Astrocyte (in vitro differentiated cells and primary cell): ENCODE measurements at regions not wholly inside any gene's neighbourhood (a gene's known extent, or its start where the extent isn't known, plus 50 kb on each side); places are given as distances from the start of the nearest gene placed in this dataset.

Experiments
- DNase-seq: peaks from one replicate; pipeline ENCODE4 v3.0.0-alpha.2; 2010; ENCODE audit warnings: low read depth
- FAIRE-seq: peaks from 2 replicates; lab custom pipeline; 2011; peaks lifted over from hg19 to GRCh38; lab: Jason Lieb, UNC
- H2AFZ ChIP-seq: 2 replicates; pipeline ENCODE4 v1.6.0; 2012; ENCODE audit warnings: low read depth, low read length, inconsistent platforms
- H3K27ac ChIP-seq: 2 replicates; pipeline ENCODE4 v1.5.1; 2011; ENCODE audit warnings: low read depth, low read length, inconsistent platforms
- H3K27me3 ChIP-seq: 2 replicates; pipeline ENCODE4 v1.6.0; 2011; ENCODE audit warnings: low read length, inconsistent platforms; ENCODE audit not compliant: insufficient read depth
- H3K36me3 ChIP-seq: 2 replicates; pipeline ENCODE4 v1.5.1; 2011; ENCODE audit warnings: low read length, inconsistent platforms; ENCODE audit not compliant: insufficient read depth
- H3K4me1 ChIP-seq: 2 replicates; pipeline ENCODE4 v1.5.1; 2011; ENCODE audit warnings: low read length, inconsistent platforms; ENCODE audit not compliant: insufficient read depth
- H3K4me2 ChIP-seq: 2 replicates; pipeline ENCODE4 v1.6.0; 2012; ENCODE audit warnings: low read length, inconsistent platforms
- H3K4me3 ChIP-seq: 2 replicates; pipeline ENCODE4 v1.5.1; 2011; ENCODE audit warnings: low read depth, mild to moderate bottlenecking, low read length, inconsistent platforms; ENCODE audit not compliant: insufficient read depth
- H3K79me2 ChIP-seq: 2 replicates; pipeline ENCODE4 v1.6.0; 2012; ENCODE audit warnings: mild to moderate bottlenecking, low read length, inconsistent platforms; ENCODE audit not compliant: insufficient read depth
- H3K9ac ChIP-seq: 2 replicates; pipeline ENCODE4 v1.6.0; 2012; ENCODE audit warnings: mild to moderate bottlenecking, low read length, inconsistent platforms
- H3K9me3 ChIP-seq: 2 replicates; pipeline ENCODE4 v1.5.1; 2012; ENCODE audit warnings: low read depth, mild to moderate bottlenecking, low read length, inconsistent platforms; ENCODE audit not compliant: insufficient read depth
- H4K20me1 ChIP-seq: 2 replicates; pipeline ENCODE4 v1.6.0; 2012; ENCODE audit warnings: low read length, inconsistent platforms; ENCODE audit not compliant: insufficient read depth
- H3K27ac Mint-ChIP-seq: one replicate; pipeline ENCODE4 v1.8.0; 2021; ENCODE audit warnings: mild to moderate bottlenecking, mixed read lengths; ENCODE audit not compliant: unreplicated experiment
- H3K27me3 Mint-ChIP-seq: one replicate; pipeline ENCODE4 v1.8.0; 2021; ENCODE audit warnings: low read depth, mixed read lengths; ENCODE audit not compliant: unreplicated experiment
- H3K36me3 Mint-ChIP-seq: one replicate; pipeline ENCODE4 v1.8.0; 2021; ENCODE audit warnings: low read depth, mixed read lengths; ENCODE audit not compliant: unreplicated experiment
- H3K4me1 Mint-ChIP-seq: one replicate; pipeline ENCODE4 v1.8.0; 2021; ENCODE audit warnings: low read depth, mixed read lengths; ENCODE audit not compliant: unreplicated experiment
- H3K4me3 Mint-ChIP-seq: one replicate; pipeline ENCODE4 v1.8.0; 2021; ENCODE audit warnings: mild to moderate bottlenecking, moderate library complexity, mixed read lengths; ENCODE audit not compliant: unreplicated experiment
- H3K9me3 Mint-ChIP-seq: one replicate; pipeline ENCODE4 v1.8.0; 2021; ENCODE audit warnings: mild to moderate bottlenecking, mixed read lengths; ENCODE audit not compliant: unreplicated experiment
- EZH2 ChIP-seq: IDR thresholded peaks from 2 replicates; pipeline ENCODE4 v1.6.1; 2012; ENCODE audit warnings: mild to moderate bottlenecking, low read length, inconsistent platforms; ENCODE audit not compliant: insufficient read depth
- TF ChIP-seq, protein P1 (sequence below): IDR thresholded peaks from 2 replicates; pipeline ENCODE4 v1.5.1; 2011; ENCODE audit warnings: low read depth, mild to moderate bottlenecking, inconsistent platforms, low read length, moderate library complexity; ENCODE audit not compliant: insufficient read depth

DNA sequence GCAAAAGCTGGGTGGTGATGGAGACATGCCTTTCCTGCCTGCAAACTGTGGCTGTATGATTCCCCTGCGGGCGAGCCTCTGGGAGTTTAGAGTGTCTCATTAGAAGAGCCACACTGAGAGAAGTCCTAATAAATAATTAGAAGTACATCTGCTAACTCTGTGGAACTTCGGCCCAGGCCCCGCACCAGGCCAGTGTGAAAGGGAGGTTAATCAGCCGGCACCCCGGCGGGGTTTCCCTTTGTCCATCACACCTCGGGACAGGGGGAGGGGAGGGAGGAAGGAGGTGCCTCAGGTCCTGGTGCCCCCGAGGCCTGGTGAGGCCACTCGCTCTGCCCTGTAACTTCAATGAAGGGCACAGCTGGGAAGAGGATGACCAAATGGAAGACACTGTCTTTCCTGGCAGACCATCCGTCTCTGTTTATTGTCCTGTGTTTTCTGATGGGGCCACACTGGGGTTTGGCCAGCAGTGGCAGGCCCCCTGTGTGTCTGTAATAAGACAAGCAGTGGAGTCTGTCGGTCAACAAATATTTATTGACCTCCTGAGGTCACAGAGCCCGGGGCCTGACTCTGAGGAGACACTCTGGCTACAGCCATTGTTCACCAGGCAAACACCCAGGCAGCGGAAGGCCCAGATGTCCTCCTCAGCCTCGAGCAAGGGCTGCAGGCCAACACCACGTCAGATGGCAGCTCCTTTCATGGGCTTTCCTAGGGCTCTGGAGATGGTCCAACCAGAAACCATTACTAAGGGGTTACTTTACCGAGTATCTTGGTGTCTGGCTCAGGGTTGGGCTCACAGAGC, 267.5 kb upstream of the RAB4A start:
- no peak overlapping the region for H3K9ac ChIP-seq
- H3K36me3 Mint-ChIP-seq, result peaks cover 1% of the 10 kb centered on the region
- no peak for TF ChIP-seq EZH2
- TF ChIP-seq, protein P1, sequence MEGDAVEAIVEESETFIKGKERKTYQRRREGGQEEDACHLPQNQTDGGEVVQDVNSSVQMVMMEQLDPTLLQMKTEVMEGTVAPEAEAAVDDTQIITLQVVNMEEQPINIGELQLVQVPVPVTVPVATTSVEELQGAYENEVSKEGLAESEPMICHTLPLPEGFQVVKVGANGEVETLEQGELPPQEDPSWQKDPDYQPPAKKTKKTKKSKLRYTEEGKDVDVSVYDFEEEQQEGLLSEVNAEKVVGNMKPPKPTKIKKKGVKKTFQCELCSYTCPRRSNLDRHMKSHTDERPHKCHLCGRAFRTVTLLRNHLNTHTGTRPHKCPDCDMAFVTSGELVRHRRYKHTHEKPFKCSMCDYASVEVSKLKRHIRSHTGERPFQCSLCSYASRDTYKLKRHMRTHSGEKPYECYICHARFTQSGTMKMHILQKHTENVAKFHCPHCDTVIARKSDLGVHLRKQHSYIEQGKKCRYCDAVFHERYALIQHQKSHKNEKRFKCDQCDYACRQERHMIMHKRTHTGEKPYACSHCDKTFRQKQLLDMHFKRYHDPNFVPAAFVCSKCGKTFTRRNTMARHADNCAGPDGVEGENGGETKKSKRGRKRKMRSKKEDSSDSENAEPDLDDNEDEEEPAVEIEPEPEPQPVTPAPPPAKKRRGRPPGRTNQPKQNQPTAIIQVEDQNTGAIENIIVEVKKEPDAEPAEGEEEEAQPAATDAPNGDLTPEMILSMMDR, result no peak
- no peaks in the 10 kb centered on the region for H3K4me1 Mint-ChIP-seq
- H3K79me2 ChIP-seq, result no peaks in the 10 kb centered on the region
- no peaks in the 10 kb centered on the region for H3K9me3 Mint-ChIP-seq
- no peak for DNase-seq
- H3K4me1 ChIP-seq, result no peaks in the 10 kb centered on the region
- H3K4me3 ChIP-seq, result no peak overlapping the region
- no peaks in the 10 kb centered on the region for H4K20me1 ChIP-seq
- H3K4me3 Mint-ChIP-seq, result no peak overlapping the region
- peaks cover 19% of the 10 kb centered on the region for H3K27me3 Mint-ChIP-seq
- FAIRE-seq, result no peak
- H3K9me3 ChIP-seq, result no peaks in the 10 kb centered on the region
- H3K4me2 ChIP-seq, result no peak overlapping the region
- no peak overlapping the region for H2AFZ ChIP-seq
- no peak overlapping the region for H3K27ac Mint-ChIP-seq
- no peaks in the 10 kb centered on the region for H3K36me3 ChIP-seq
- no peak overlapping the region for H3K27ac ChIP-seq
- no peaks in the 10 kb centered on the region for H3K27me3 ChIP-seq

DNA sequence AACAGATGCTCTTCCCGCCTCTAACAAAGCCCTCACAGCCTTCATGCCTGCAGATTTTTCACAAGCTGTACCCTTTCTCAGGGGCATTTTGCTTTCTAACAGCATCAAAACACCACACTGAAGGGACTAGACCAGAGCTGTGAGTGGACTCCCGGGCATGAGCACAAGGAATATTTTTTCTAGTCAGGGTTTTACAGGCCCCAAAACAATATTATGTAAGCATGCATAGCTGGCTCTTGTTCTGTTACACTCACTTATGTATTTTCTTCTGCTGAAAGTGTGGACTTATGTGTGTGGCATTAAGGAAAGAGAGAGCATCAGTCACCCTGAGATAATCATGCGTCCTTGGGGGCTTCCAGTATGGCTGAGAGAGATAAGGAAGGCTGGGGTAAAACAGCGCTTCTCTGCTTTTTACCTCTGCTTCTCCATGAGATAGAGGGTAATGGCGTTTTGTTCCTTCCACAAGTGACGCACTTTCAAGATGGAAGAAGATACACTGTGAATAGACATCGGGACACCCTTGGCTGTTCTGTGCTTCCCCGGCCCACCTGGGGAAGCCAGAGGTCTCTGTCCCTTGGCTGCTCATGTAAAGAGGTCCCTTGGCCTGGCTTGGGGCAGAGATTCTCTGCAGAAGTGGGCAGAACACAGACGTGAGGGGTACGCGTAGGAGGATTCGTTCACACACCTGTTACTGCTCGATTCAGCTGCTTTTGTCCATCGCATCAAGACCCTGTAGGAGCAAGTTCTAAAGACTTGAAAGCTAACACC, 266.7 kb upstream of the RAB4A start:
- Mint-ChIP-seq H3K27ac (no peak overlapping the region), H3K4me1 (no peaks in the 10 kb centered on the region), H3K27me3 (peaks cover 19% of the 10 kb centered on the region), H3K4me3 (no peak overlapping the region), H3K36me3 (peaks cover 1% of the 10 kb centered on the region), H3K9me3 (no peaks in the 10 kb centered on the region)
- no peaks in the 10 kb centered on the region for H3K4me1 ChIP-seq
- H3K27me3 ChIP-seq, result no peaks in the 10 kb centered on the region
- no peak for FAIRE-seq
- TF ChIP-seq, protein P1, result no peak
- no peak for TF ChIP-seq EZH2
- H3K9ac ChIP-seq, result no peak overlapping the region
- H3K9me3 ChIP-seq, result no peaks in the 10 kb centered on the region
- H2AFZ ChIP-seq, result no peak overlapping the region
- no peaks in the 10 kb centered on the region for H3K36me3 ChIP-seq
- no peak overlapping the region for H3K4me2 ChIP-seq
- H3K79me2 ChIP-seq, result no peaks in the 10 kb centered on the region
- H3K4me3 ChIP-seq, result no peak overlapping the region
- H3K27ac ChIP-seq, result no peak overlapping the region
- no peak for DNase-seq
- no peaks in the 10 kb centered on the region for H4K20me1 ChIP-seq

DNA sequence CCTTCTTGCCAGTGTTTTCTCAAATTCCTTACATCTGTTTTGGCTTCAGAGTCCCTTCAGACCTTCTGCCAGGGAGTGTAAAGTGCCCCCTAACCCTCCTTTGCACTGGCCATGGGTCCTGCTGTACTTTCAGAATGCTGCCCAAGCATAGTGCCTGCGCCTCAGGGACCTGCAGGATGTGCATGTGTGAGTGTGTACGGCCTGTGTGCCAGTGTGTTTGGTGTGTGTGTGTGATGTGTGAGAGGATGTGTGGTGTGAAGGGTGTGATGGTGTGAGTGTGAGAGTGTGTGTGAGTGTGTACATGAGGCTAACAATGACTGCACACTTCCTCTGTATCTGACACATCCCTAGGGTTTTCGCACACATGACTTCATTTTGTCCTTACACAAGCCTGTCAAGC, 265.8 kb upstream of the RAB4A start:
- no peaks in the 10 kb centered on the region for H3K36me3 ChIP-seq
- Mint-ChIP-seq H3K36me3 (peaks cover 1% of the 10 kb centered on the region), H3K27ac (no peak overlapping the region), H3K9me3 (no peaks in the 10 kb centered on the region), H3K27me3 (peaks cover 17% of the 10 kb centered on the region), H3K4me3 (no peak overlapping the region), H3K4me1 (no peaks in the 10 kb centered on the region)
- H3K4me2 ChIP-seq, result no peak overlapping the region
- no peak overlapping the region for H3K9ac ChIP-seq
- no peaks in the 10 kb centered on the region for H3K9me3 ChIP-seq
- no peak for DNase-seq
- H4K20me1 ChIP-seq, result no peaks in the 10 kb centered on the region
- no peaks in the 10 kb centered on the region for H3K79me2 ChIP-seq
- TF ChIP-seq EZH2, result no peak
- TF ChIP-seq, protein P1, result no peak
- no peaks in the 10 kb centered on the region for H3K27me3 ChIP-seq
- H3K27ac ChIP-seq, result no peak overlapping the region
- no peak overlapping the region for H2AFZ ChIP-seq
- FAIRE-seq, result no peak
- no peak overlapping the region for H3K4me3 ChIP-seq
- H3K4me1 ChIP-seq, result no peaks in the 10 kb centered on the region
